H1 (cell line): ENCODE measurements at regions not wholly inside any gene's neighbourhood (a gene's known extent, or its start where the extent isn't known, plus 50 kb on each side); places are given as distances from the start of the nearest gene placed in this dataset.

Experiments used
- CTCF ChIA-PET: fragments of 300-600 bp; sonication (Branson Sonifier 250); formaldehyde crosslinking; loops from one replicate; lab custom pipeline; 2021; ENCODE audit not compliant: partially characterized antibody; lab: Charles Lee
- POLR2A ChIA-PET: fragments of 300-600 bp; sonication (Branson Sonifier 250); formaldehyde crosslinking; loops from one replicate; lab custom pipeline; 2021; ENCODE audit warnings: inconsistent platforms; ENCODE audit not compliant: partially characterized antibody; lab: Charles Lee
- DNase-seq, 2 experiments: peaks; one replicate each; pipeline versions ENCODE4 v3.0.0 to v3.0.0-alpha.2; 2010 to 2022; ENCODE audit warnings: low spot score in 2 of 2, low read depth in 1 of 2, mixed read lengths in 1 of 2
- FAIRE-seq: peaks from 2 replicates; lab custom pipeline; 2011; peaks lifted over from hg19 to GRCh38; lab: Jason Lieb, UNC
- H2AFZ ChIP-seq: 2 replicates; pipeline ENCODE4 v1.8.1; 2012; ENCODE audit warnings: low read length, inconsistent platforms
- H2AK5ac ChIP-seq: 2 replicates; pipeline ENCODE4 v1.6.1; 2013; ENCODE audit warnings: low read depth, low read length
- H2BK120ac ChIP-seq: replicated peaks from 2 replicates; pipeline ENCODE3; 2013; ENCODE audit warnings: low read depth, low read length, inconsistent platforms
- H2BK12ac ChIP-seq: 2 replicates; pipeline ENCODE4 v1.6.1; 2013; ENCODE audit warnings: low read depth, low read length
- H2BK15ac ChIP-seq: 2 replicates; pipeline ENCODE4 v1.6.1; 2013; ENCODE audit warnings: low read length
- H2BK20ac ChIP-seq: 2 replicates; pipeline ENCODE4 v1.6.1; 2013; ENCODE audit warnings: low read length
- H2BK5ac ChIP-seq: 2 replicates; pipeline ENCODE4 v1.6.1; 2013; ENCODE audit warnings: low read depth, low read length
- H3K14ac ChIP-seq: 2 replicates; pipeline ENCODE4 v1.6.1; 2013; ENCODE audit warnings: inconsistent platforms; ENCODE audit not compliant: insufficient read length
- H3K18ac ChIP-seq: 2 replicates; pipeline ENCODE4 v1.6.1; 2013; ENCODE audit warnings: low read length; ENCODE audit errors: extremely low read depth
- H3K23ac ChIP-seq: 2 replicates; pipeline ENCODE4 v1.6.1; 2013; ENCODE audit warnings: inconsistent platforms; ENCODE audit not compliant: insufficient read length
- H3K23me2 ChIP-seq: 2 replicates; pipeline ENCODE4 v1.6.1; 2013; ENCODE audit warnings: low read depth, low read length
- H3K27ac ChIP-seq: 2 replicates; pipeline ENCODE4 v1.6.1; 2011; ENCODE audit warnings: low read depth, low read length, inconsistent platforms
- H3K27me3 ChIP-seq, 4 experiments: replicated peaks in 1 of 4; 1 replicate in 1 of 4; 2 replicates in 3 of 4; pipeline versions ENCODE4 v1.6.1 to v1.8.1; 2011 to 2013; ENCODE audit warnings: low read length in 3 of 4, mild to moderate bottlenecking in 3 of 4, inconsistent platforms in 2 of 4, mixed read lengths in 2 of 4, moderate library complexity in 1 of 4; ENCODE audit not compliant: control insufficient read depth in 3 of 4, insufficient read depth in 3 of 4; ENCODE audit errors: extremely low read depth in 1 of 4
- H3K36me3 ChIP-seq, 4 experiments: 2 replicates each; pipeline versions ENCODE4 v1.6.1 to v1.8.1; 2011 to 2013; ENCODE audit warnings: mild to moderate bottlenecking in 4 of 4, low read length in 3 of 4, moderate library complexity in 2 of 4, control low read depth in 1 of 4, inconsistent platforms in 1 of 4; ENCODE audit not compliant: insufficient read depth in 4 of 4, control insufficient read depth in 2 of 4
- H3K4ac ChIP-seq: replicated peaks from 2 replicates; pipeline ENCODE3; 2013; ENCODE audit warnings: low read length, low read depth, mixed read lengths, inconsistent platforms; ENCODE audit not compliant: insufficient read length
- H3K4me1 ChIP-seq, 4 experiments: replicated peaks in 1 of 4; 1 replicate in 1 of 4; 2 replicates in 3 of 4; pipeline versions ENCODE4 v1.6.1 to v1.8.1; 2011 to 2013; ENCODE audit warnings: low read length in 3 of 4, inconsistent platforms in 2 of 4, mixed read lengths in 1 of 4; ENCODE audit not compliant: insufficient read depth in 4 of 4, control insufficient read depth in 3 of 4
- H3K4me2 ChIP-seq, 2 experiments: 2 replicates each; pipeline versions ENCODE4 v1.6.1 to v1.8.1; 2011 to 2013; ENCODE audit warnings: low read depth in 2 of 2, low read length in 2 of 2, control low read depth in 1 of 2, inconsistent platforms in 1 of 2, mild to moderate bottlenecking in 1 of 2; ENCODE audit not compliant: insufficient read depth in 1 of 2
- H3K4me3 ChIP-seq, 4 experiments: fragments of 200-600, 300-600 bp in 1 of 4; sonication (generic), shearing (Covaris generic), sonication (Bioruptor Twin) in 1 of 4; 2 replicates each; pipeline versions ENCODE4 v1.5.1 to v1.8.1; 2011 to 2016; ENCODE audit warnings: low read length in 4 of 4, low read depth in 3 of 4, control low read depth in 2 of 4, inconsistent platforms in 2 of 4, mild to moderate bottlenecking in 2 of 4, mixed read lengths in 1 of 4, moderate library complexity in 1 of 4; ENCODE audit not compliant: insufficient read depth in 2 of 4; ENCODE audit errors: extremely low read depth in 1 of 4
- H3K56ac ChIP-seq: replicated peaks from 2 replicates; pipeline ENCODE3; 2013; ENCODE audit warnings: low read depth, mild to moderate bottlenecking, mixed read lengths, low read length, inconsistent platforms; ENCODE audit not compliant: insufficient read length
- H3K79me1 ChIP-seq: 2 replicates; pipeline ENCODE4 v1.6.1; 2013; ENCODE audit warnings: low read depth, low read length, control low read depth
- H3K79me2 ChIP-seq, 2 experiments: 2 replicates each; pipeline versions ENCODE4 v1.6.1 to v1.8.1; 2012 to 2013; ENCODE audit warnings: low read length in 2 of 2, mild to moderate bottlenecking in 2 of 2, inconsistent platforms in 1 of 2; ENCODE audit not compliant: insufficient read depth in 2 of 2, control insufficient read depth in 1 of 2
- H3K9ac ChIP-seq, 4 experiments: replicated peaks in 1 of 4; 1 replicate in 1 of 4; 2 replicates in 3 of 4; pipeline versions ENCODE4 v1.6.1 to v1.8.1; 2011 to 2013; ENCODE audit warnings: low read depth in 3 of 4, low read length in 3 of 4, control low read depth in 2 of 4, mild to moderate bottlenecking in 2 of 4, moderate library complexity in 2 of 4, inconsistent platforms in 1 of 4; ENCODE audit errors: extremely low read depth in 1 of 4
- H3K9me3 ChIP-seq, 2 experiments: 2 replicates each; pipeline versions ENCODE4 v1.6.1 to v1.8.1; 2012 to 2013; ENCODE audit warnings: mild to moderate bottlenecking in 2 of 2, moderate library complexity in 2 of 2, control low read depth in 1 of 2, inconsistent platforms in 1 of 2, low read depth in 1 of 2, low read length in 1 of 2, mixed read lengths in 1 of 2; ENCODE audit not compliant: insufficient read depth in 2 of 2
- H4K20me1 ChIP-seq, 2 experiments: replicated peaks in 1 of 2; 2 replicates each; pipeline versions ENCODE3 to v1.8.1; 2011 to 2013; ENCODE audit warnings: inconsistent platforms in 2 of 2, low read length in 2 of 2, mild to moderate bottlenecking in 1 of 2; ENCODE audit not compliant: insufficient read depth in 2 of 2, control insufficient read depth in 1 of 2
- H4K5ac ChIP-seq: 2 replicates; pipeline ENCODE4 v1.6.1; 2013; ENCODE audit warnings: low read length, low read depth, mixed read lengths, inconsistent platforms; ENCODE audit not compliant: insufficient read length
- H4K8ac ChIP-seq: 2 replicates; pipeline ENCODE4 v1.8.0; 2013; ENCODE audit warnings: mild to moderate bottlenecking, moderate library complexity, low read length, inconsistent platforms; ENCODE audit not compliant: insufficient read depth; ENCODE audit errors: extremely low read depth
- H4K91ac ChIP-seq: replicated peaks from 2 replicates; pipeline ENCODE3; 2013; ENCODE audit warnings: low read length, mixed read lengths, inconsistent platforms; ENCODE audit not compliant: insufficient read length
- EGR1 ChIP-seq: IDR thresholded peaks from 2 replicates; pipeline ENCODE4 v1.6.1; 2011; ENCODE audit warnings: low read depth, low read length, borderline replicate concordance
- GABPA ChIP-seq: IDR thresholded peaks from 2 replicates; pipeline ENCODE4 v1.6.1; 2011; ENCODE audit warnings: mild to moderate bottlenecking, low read length, moderate library complexity, borderline replicate concordance; ENCODE audit not compliant: insufficient read depth
- KDM5A ChIP-seq: fragments of 200-600 bp; IDR thresholded peaks from 2 replicates; pipeline ENCODE4 v1.7.1; 2012; ENCODE audit warnings: mild to moderate bottlenecking, low read length, inconsistent platforms, mixed read lengths
- NRF1 ChIP-seq: IDR thresholded peaks from 2 replicates; pipeline ENCODE4 v1.6.1; 2011; ENCODE audit warnings: mild to moderate bottlenecking, low read depth, low read length, improper control_type of control experiment
- RNF2 ChIP-seq: fragments of 200-900, 300-1000 bp; sonication (generic); IDR thresholded peaks from 2 replicates; pipeline ENCODE4 v1.7.1; 2016; ENCODE audit warnings: borderline replicate concordance, low read depth, mild to moderate bottlenecking, antibody characterized with exemption, low read length; ENCODE audit not compliant: poor library complexity, severe bottlenecking; ENCODE audit errors: missing control alignments
- SIRT6 ChIP-seq: IDR thresholded peaks from one replicate; pipeline ENCODE4 v1.7.1; 2012; ENCODE audit warnings: low read length, inconsistent platforms
- SP2 ChIP-seq: IDR thresholded peaks from 2 replicates; pipeline ENCODE4 v1.6.1; 2012; ENCODE audit warnings: mild to moderate bottlenecking, low read length, inconsistent platforms
- TEAD4 ChIP-seq: IDR thresholded peaks from 2 replicates; pipeline ENCODE4 v1.6.1; 2012; ENCODE audit warnings: low read depth, low read length, inconsistent platforms, mixed read lengths
- YY1 ChIP-seq: IDR thresholded peaks from 2 replicates; pipeline ENCODE4 v1.6.1; 2011; ENCODE audit warnings: low read depth, mild to moderate bottlenecking, low read length
- WGBS, 2 experiments: shearing (Covaris generic) in 1 of 2; methylation state at CpG; one replicate each; pipeline versions ENCODE4 v1.1.6 to v1.1.7; 2013 to 2015; ENCODE audit warnings: low lambda C conversion rate in 2 of 2, mixed read lengths in 2 of 2, inconsistent platforms in 1 of 2, low coverage in 1 of 2, missing lambda C conversion rate in 1 of 2; ENCODE audit not compliant: insufficient replicate concordance in 2 of 2, insufficient coverage in 1 of 2, insufficient read length in 1 of 2; ENCODE audit errors: extremely low coverage in 1 of 2, missing lambda C conversion rate in 1 of 2; 5-methylcytosine and 5-hydroxymethylcytosine counted together

DNA sequence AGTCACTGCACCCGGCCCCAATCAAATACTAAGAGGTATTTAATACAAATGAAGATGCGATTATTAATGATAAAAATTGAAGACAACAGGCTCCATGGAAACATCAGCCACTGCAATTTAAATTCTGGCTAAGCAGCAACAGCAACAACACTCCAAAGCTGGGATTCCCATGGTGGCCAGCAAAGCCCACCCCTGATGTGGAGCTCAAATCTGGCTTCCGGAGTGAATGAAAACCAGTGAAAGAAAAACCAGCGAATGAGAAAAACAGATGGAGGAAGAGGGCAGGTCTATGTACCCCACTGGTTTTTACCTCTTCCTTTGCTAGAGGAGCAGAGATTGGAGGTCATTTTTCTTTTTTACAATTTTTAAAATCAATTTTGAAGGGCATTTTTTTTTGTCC, 135.9 kb upstream of the PDE10A start:
- no peak overlapping the region for H2BK5ac ChIP-seq
- no peak overlapping the region for H4K5ac ChIP-seq
- DNase-seq: no peak
- H3K4ac ChIP-seq: no peak overlapping the region
- H3K4me2 ChIP-seq: no peak overlapping the region
- H2AFZ ChIP-seq: no peak overlapping the region
- POLR2A ChIA-PET: interaction anchor here (1.3 kb wide), 1 partner anchor 43 kb away, joined by 3 read pairs; no protein-coding TSS in a partner anchor
- no peak overlapping the region for H4K91ac ChIP-seq
- no peak overlapping the region for H2BK12ac ChIP-seq
- no peak overlapping the region for H3K56ac ChIP-seq
- peaks cover 0 to 11% (median 5%) of the 10 kb centered on the region in 4 experiments; a peak in 4 of 7 replicates for H3K27me3 ChIP-seq
- no peak overlapping the region for H2BK15ac ChIP-seq
- no peaks in the 10 kb centered on the region for H3K79me2 ChIP-seq
- no peak overlapping the region for H2BK120ac ChIP-seq
- FAIRE-seq: no peak
- H4K20me1 ChIP-seq: peaks cover 0 to 4% of the 10 kb centered on the region in 2 experiments
- WGBS, 2 experiments: 89% methylated on average over 4 of the region's 4 CpGs; no CpG with 5 or more reads in 1 of the 2 experiments
- H3K23me2 ChIP-seq: peaks cover 5% of the 10 kb centered on the region; the same call in 1 of the 2 replicates
- no peaks in the 10 kb centered on the region for H3K79me1 ChIP-seq
- CTCF ChIA-PET: interaction anchor here (0.7 to 2.0 kb wide), 4 partner anchors 53 to 359 kb away, joined by 3 to 5 read pairs (median 3); no protein-coding TSS in a partner anchor
- no peak overlapping the region for H3K4me3 ChIP-seq
- H3K18ac ChIP-seq: no peak overlapping the region
- no peak overlapping the region for H3K23ac ChIP-seq
- H2BK20ac ChIP-seq: no peak overlapping the region
- H4K8ac ChIP-seq: no peak overlapping the region
- no peaks in the 10 kb centered on the region for H3K9me3 ChIP-seq
- no peaks in the 10 kb centered on the region for H3K36me3 ChIP-seq
- no peak for TF ChIP-seq YY1
- no peak for TF ChIP-seq SIRT6
- TF ChIP-seq TEAD4: no peak
- TF ChIP-seq NRF1: no peak
- no peak for TF ChIP-seq SP2
- TF ChIP-seq KDM5A: no peak
- TF ChIP-seq RNF2: no peak
- no peak for TF ChIP-seq EGR1
- TF ChIP-seq GABPA: no peak
- H3K27ac ChIP-seq: no peak overlapping the region
- H3K4me1 ChIP-seq: no peaks in the 10 kb centered on the region
- no peak overlapping the region for H3K14ac ChIP-seq
- H3K9ac ChIP-seq: no peak overlapping the region
- no peak overlapping the region for H2AK5ac ChIP-seq
